Peyer's patch (tissue), 4 donors: ENCODE measurements at regions not wholly inside any gene's neighbourhood (a gene's known extent, or its start where the extent isn't known, plus 50 kb on each side); places are given as distances from the start of the nearest gene placed in this dataset.
"Not testable (repeated sequence)": the region's sequence is repeated elsewhere in the genome, so short reads cannot be mapped to it uniquely, and the experiment has no call there.

Source experiments
- DNase-seq, 3 donors: peaks; one replicate each; pipeline ENCODE4 v3.0.0-alpha.2; 2017 to 2019
- H3K27ac ChIP-seq, 4 donors: fragments of 200-600 bp; sonication (generic); one replicate each; pipeline ENCODE4 v1.5.1; 2016 to 2019
- H3K27me3 ChIP-seq, 2 donors: fragments of 200-600 bp; sonication (generic); one replicate each; pipeline ENCODE4 v1.5.1; 2019
- H3K36me3 ChIP-seq, 3 donors: fragments of 200-600 bp; sonication (generic); one replicate each; pipeline ENCODE4 v1.5.1; 2016 to 2019
- H3K4me1 ChIP-seq, 4 donors: fragments of 200-600 bp; sonication (generic); one replicate each; pipeline ENCODE4 v1.5.1; 2016 to 2019
- H3K4me3 ChIP-seq, 4 donors: fragments of 200-600 bp; sonication (generic); 1 replicate in 3 of 4; 2 replicates in 1 of 4; pipeline ENCODE4 v1.5.1; 2016 to 2019; ENCODE audit warnings: mild to moderate bottlenecking in 1 of 4
- H3K9me3 ChIP-seq, 4 donors: fragments of 200-600 bp; sonication (generic); one replicate each; pipeline ENCODE4 v1.5.1; 2016 to 2019; ENCODE audit warnings: mild to moderate bottlenecking in 1 of 4
- POLR2A ChIP-seq, 2 donors: fragments of 450-650 bp; IDR thresholded peaks; one replicate each; pipeline ENCODE4 v1.5.1; 2017; ENCODE audit warnings: antibody characterized with exemption in 2 of 2, mild to moderate bottlenecking in 2 of 2, moderate library complexity in 2 of 2
- TF ChIP-seq, protein P1 (sequence below), 6 experiments: fragments of 450-650 bp in 4 of 6; fragments of 200-600 bp in 2 of 6; sonication (generic) in 1 of 6; IDR thresholded peaks; one replicate each; pipeline ENCODE4 v1.5.1; 2017 to 2019; ENCODE audit warnings: antibody characterized with exemption in 6 of 6, mild to moderate bottlenecking in 3 of 6, moderate library complexity in 1 of 6

DNA sequence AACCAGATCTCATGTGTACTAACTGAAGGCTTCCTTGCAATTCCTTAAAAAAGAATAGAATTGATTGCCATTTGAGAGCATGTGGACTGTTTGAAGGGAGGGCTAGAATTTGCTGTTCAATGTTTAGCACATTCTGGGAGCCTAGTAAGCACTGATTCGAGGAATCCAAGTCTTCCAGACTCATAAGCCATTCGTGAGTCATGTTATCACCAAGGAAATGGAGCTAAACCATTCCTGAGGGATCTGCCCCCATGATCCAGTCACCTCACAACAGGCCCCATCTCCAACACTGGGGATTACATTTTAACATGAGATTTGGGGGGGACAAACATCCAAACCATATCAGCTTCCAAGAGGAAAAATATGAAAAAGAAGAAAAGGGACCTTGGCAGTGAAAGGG, 276.4 kb downstream of the KCNRG start:
- Histone ChIP-seq H3K36me3 (no peaks in the 10 kb centered on the region), H3K9me3 (peaks cover 0 to 4% (median 0%) of the 10 kb centered on the region in 4 donors), H3K4me1 (no peaks in the 10 kb centered on the region), H3K27ac (no peak overlapping the region), H3K4me3 (no peak overlapping the region), H3K27me3 (no peaks in the 10 kb centered on the region)
- no peak for DNase-seq
- no peak for TF ChIP-seq POLR2A (IDR thresholded peaks at IDR 0.05)
- TF ChIP-seq, protein P1, sequence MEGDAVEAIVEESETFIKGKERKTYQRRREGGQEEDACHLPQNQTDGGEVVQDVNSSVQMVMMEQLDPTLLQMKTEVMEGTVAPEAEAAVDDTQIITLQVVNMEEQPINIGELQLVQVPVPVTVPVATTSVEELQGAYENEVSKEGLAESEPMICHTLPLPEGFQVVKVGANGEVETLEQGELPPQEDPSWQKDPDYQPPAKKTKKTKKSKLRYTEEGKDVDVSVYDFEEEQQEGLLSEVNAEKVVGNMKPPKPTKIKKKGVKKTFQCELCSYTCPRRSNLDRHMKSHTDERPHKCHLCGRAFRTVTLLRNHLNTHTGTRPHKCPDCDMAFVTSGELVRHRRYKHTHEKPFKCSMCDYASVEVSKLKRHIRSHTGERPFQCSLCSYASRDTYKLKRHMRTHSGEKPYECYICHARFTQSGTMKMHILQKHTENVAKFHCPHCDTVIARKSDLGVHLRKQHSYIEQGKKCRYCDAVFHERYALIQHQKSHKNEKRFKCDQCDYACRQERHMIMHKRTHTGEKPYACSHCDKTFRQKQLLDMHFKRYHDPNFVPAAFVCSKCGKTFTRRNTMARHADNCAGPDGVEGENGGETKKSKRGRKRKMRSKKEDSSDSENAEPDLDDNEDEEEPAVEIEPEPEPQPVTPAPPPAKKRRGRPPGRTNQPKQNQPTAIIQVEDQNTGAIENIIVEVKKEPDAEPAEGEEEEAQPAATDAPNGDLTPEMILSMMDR (IDR thresholded peaks at IDR 0.05) = no peak

DNA sequence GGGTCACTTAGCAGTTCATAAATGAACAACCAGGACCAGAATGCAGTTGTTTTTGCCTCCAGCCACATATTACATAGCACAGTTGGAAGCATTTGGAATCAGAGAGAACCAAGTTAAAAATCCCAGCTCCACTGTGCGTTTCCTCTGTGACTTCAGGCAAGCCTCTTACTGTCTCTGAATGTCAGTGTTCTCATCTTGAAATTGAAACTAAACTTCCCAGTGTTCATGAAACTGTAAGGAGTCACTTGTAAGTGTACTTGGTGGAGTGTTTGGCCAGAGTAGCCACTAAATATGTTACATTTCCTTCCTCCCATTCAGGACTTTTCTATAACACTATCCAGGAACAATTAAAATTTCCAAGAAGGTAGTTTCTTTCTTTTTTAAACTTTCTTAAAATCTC, 276.8 kb downstream of the KCNRG start:
- no peaks in the 10 kb centered on the region for H3K27me3 ChIP-seq
- DNase-seq = no peak
- H3K27ac ChIP-seq = no peak overlapping the region
- TF ChIP-seq, protein P1 (IDR thresholded peaks at IDR 0.05) = no peak
- no peak for TF ChIP-seq POLR2A (IDR thresholded peaks at IDR 0.05)
- H3K9me3 ChIP-seq = peaks cover 0 to 4% (median 0%) of the 10 kb centered on the region in 4 donors
- H3K4me3 ChIP-seq = no peak overlapping the region
- no peaks in the 10 kb centered on the region for H3K4me1 ChIP-seq
- H3K36me3 ChIP-seq = no peaks in the 10 kb centered on the region

DNA sequence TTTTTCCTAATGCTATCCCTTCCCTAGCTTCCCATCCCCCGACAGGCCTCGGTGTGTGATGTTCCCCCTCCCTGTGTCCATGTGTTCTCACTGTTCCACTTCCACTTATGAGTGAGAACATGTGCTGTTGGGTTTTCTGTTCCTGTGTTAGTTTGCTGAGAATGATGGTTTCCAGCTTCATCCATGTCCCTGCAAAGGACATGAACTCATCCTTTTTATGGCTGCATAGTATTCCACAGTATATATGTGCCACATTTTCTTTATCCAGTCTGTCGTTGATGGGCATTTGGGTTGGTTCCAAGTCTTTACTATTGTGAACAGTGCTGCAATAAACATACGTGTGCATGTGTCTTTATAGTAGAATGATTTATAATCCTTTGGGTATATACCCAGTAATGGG, 279.2 kb downstream of the KCNRG start:
- DNase-seq, H3K36me3 ChIP-seq, H3K9me3 ChIP-seq, H3K27me3 ChIP-seq, H3K4me1 ChIP-seq, H3K27ac ChIP-seq, H3K4me3 ChIP-seq: not testable (repeated sequence)

DNA sequence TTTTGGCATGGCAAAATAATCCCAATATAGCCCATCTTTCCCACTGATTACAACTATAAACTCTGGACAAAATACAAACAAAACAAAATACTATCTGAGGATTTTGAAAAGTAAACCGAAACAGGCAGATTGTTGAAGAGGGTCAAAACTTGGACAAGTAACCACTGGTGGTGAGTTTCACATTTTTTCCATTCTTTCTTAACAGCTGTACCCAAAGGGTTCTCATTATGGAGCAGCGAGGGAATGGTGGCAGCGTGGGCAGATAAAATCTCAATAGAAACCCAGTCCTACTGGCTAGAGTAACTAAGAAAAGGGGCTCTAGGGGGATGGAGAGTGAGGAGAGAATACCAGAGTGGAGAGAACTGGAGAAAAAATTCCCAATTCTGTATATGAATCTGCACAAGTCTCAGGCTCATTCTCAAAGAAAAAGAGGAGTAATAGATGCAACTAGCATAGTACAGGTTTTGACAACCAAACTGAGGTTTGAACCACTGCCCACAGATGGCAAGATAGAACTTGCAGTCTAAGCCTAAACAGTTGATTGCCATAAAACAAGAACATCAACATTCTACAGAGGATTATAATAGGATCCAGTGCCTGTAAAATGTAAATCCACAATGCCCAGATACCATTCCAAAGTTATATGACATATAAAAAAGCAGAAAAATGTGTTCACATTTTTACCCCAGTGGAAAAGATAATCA, 284.5 kb downstream of the KCNRG start:
- H3K9me3 ChIP-seq = peaks cover 0 to 4% (median 0%) of the 10 kb centered on the region in 4 donors
- H3K36me3 ChIP-seq = no peaks in the 10 kb centered on the region
- TF ChIP-seq, protein P1 (IDR thresholded peaks at IDR 0.05) = no peak
- no peak for TF ChIP-seq POLR2A (IDR thresholded peaks at IDR 0.05)
- H3K4me3 ChIP-seq = no peak overlapping the region
- H3K4me1 ChIP-seq = no peaks in the 10 kb centered on the region
- H3K27me3 ChIP-seq = no peaks in the 10 kb centered on the region
- no peak for DNase-seq
- H3K27ac ChIP-seq = no peak overlapping the region

DNA sequence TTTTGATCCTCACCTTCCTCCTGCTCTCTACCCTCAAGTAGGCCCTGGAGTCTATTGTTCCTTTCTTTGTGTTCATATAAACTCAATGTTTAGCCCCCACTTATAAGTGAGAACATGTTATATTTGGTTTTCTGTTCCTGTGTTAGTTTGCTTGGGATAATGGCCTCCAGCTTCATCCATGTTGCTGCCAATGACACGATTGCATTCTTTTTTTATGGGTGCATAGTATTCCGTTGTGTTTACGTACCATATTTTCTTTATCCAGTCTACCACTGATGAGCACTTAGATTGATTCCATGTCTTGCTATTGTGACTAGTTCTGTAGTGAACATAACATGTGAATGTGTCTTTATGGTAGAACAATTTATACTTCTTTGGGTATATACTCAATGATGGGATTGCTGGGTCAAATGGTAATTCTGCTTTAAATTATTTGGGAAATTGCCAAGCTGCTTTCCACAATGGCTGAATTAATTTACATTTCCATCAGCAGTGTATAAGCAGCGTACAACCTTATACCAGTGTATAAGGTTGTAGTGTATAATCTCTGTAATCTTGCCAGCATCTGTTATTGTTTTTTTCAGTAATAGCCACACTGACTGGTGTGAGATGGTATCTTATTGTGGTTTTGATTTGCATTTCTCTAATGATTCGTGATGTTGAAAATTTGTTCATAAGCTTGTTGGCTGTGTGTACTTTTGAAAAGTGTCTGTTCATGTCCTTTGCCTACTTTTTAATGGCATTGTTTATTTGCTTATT, 288.9 kb downstream of the KCNRG start:
- DNase-seq = no peak
- H3K4me1 ChIP-seq = no peaks in the 10 kb centered on the region
- H3K27ac ChIP-seq = no peak overlapping the region
- H3K9me3 ChIP-seq = no peaks in the 10 kb centered on the region
- H3K36me3 ChIP-seq = no peaks in the 10 kb centered on the region
- H3K27me3 ChIP-seq = no peaks in the 10 kb centered on the region
- TF ChIP-seq POLR2A (IDR thresholded peaks at IDR 0.05) = no peak
- TF ChIP-seq, protein P1 (IDR thresholded peaks at IDR 0.05) = no peak
- no peak overlapping the region for H3K4me3 ChIP-seq

DNA sequence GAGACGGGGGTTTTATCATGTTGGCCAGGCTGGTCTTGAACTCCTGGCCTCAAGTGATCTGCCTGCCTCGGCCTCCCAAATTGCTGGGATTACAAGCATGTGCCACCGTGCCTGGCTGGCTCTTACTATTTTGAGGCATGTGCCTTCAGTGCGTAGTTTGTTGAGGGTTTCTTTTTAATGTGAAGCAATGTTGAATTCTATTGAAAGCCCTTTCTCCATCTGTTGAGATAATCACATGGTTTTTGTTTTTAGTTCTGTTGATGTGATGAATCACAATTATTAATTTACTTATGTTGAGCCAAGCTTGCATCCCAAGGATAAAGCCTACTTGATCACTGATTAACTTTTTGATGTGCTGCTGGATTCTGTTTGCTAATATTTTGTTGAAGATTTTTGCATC, 290.9 kb downstream of the KCNRG start:
- no peak overlapping the region for H3K4me3 ChIP-seq
- no peak for DNase-seq
- peaks cover 0 to 7% (median 0%) of the 10 kb centered on the region in 4 donors for H3K4me1 ChIP-seq
- no peaks in the 10 kb centered on the region for H3K36me3 ChIP-seq
- no peaks in the 10 kb centered on the region for H3K27me3 ChIP-seq
- no peaks in the 10 kb centered on the region for H3K9me3 ChIP-seq
- no peak overlapping the region for H3K27ac ChIP-seq
- TF ChIP-seq POLR2A (IDR thresholded peaks at IDR 0.05) = no peak
- TF ChIP-seq, protein P1 (IDR thresholded peaks at IDR 0.05) = no peak
